Activated B cell treated with CpG ODN at 0.5 μM for 24 hours (primary cell): ENCODE measurements at regions not wholly inside any gene's neighbourhood (a gene's known extent, or its start where the extent isn't known, plus 50 kb on each side); places are given as distances from the start of the nearest gene placed in this dataset.

ENCODE experiments used
- ATAC-seq: fragments of 200-7000 bp; cut with Tn5 transposase; one replicate; pipeline ENCODE4 v1.10.0; 2021; ENCODE audit warnings: low read depth, mild to moderate bottlenecking, moderate library complexity
- CTCF ChIA-PET: fragments of 350-600 bp; sonication (Branson Sonifier 250); formaldehyde crosslinking; loops from one replicate; lab custom pipeline; 2021; ENCODE audit warnings: antibody characterized with exemption; lab: Charles Lee
- POLR2A ChIA-PET: fragments of 350-600 bp; sonication (Branson Sonifier 250); formaldehyde crosslinking; loops from one replicate; lab custom pipeline; 2021; ENCODE audit warnings: antibody characterized with exemption; lab: Charles Lee
- DNase-seq: peaks from one replicate; pipeline ENCODE4 v3.0.0; 2022
- H3K27ac Mint-ChIP-seq: one replicate; pipeline ENCODE4 v1.8.0; 2020; ENCODE audit warnings: mixed read lengths
- H3K27me3 Mint-ChIP-seq: one replicate; pipeline ENCODE4 v1.8.0; 2021; ENCODE audit warnings: mixed read lengths
- H3K36me3 Mint-ChIP-seq: one replicate; pipeline ENCODE4 v1.8.0; 2021; ENCODE audit warnings: low read depth, mixed read lengths
- H3K4me1 Mint-ChIP-seq: one replicate; pipeline ENCODE4 v1.8.0; 2021; ENCODE audit warnings: mixed read lengths
- H3K4me3 Mint-ChIP-seq: one replicate; pipeline ENCODE4 v1.8.0; 2020; ENCODE audit warnings: mild to moderate bottlenecking, mixed read lengths
- H3K9me3 Mint-ChIP-seq: one replicate; pipeline ENCODE4 v1.8.0; 2020; ENCODE audit warnings: mixed read lengths
- intact Hi-C: fragments of 100-400 bp; cut with micrococcal nuclease; formaldehyde crosslinking; loops from one replicate; pipeline ENCODE4 v1.15.1; 2024
- TF ChIP-seq, protein P1 (sequence below): fragments of 200-600 bp; IDR thresholded peaks from one replicate; pipeline ENCODE4 v1.8.0; 2022; ENCODE audit warnings: antibody characterized with exemption, mild to moderate bottlenecking

DNA sequence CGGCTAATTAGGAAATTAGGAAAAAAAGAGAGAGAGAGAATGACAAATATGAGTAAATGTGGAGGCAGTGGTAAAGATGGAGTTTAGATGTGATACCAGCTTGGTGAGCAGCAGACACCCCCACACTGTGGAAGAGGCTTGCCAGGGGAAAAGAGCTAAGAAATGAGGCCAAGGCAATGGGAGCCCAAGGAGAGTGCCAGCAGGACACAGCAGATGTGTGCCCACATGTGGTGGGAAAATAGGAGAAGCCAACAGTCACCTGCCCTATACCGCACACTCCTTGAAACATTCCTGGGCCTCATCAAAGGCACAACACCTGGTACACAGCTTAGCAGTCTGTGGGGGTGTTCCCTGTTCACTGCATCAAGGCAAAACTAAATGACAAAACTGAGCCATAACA is 104.9 kb downstream of the FAM76B start:
- CTCF ChIA-PET = interaction anchor here (1.6 kb wide), 1 partner anchor 21 kb away, joined by 4 read pairs; no protein-coding TSS in a partner anchor
- POLR2A ChIA-PET = no interaction called here
- H3K4me3 Mint-ChIP-seq = no peak overlapping the region
- ATAC-seq (no peak), DNase-seq (no peak)
- H3K27me3 Mint-ChIP-seq = no peaks in the 10 kb centered on the region
- no peaks in the 10 kb centered on the region for H3K36me3 Mint-ChIP-seq
- no peak overlapping the region for H3K27ac Mint-ChIP-seq
- intact Hi-C loops = loop anchor here (2.0 kb wide), 1 partner anchor 14 kb away; no protein-coding TSS in a partner anchor
- H3K4me1 Mint-ChIP-seq = no peaks in the 10 kb centered on the region
- H3K9me3 Mint-ChIP-seq = no peaks in the 10 kb centered on the region
- TF ChIP-seq, protein P1, sequence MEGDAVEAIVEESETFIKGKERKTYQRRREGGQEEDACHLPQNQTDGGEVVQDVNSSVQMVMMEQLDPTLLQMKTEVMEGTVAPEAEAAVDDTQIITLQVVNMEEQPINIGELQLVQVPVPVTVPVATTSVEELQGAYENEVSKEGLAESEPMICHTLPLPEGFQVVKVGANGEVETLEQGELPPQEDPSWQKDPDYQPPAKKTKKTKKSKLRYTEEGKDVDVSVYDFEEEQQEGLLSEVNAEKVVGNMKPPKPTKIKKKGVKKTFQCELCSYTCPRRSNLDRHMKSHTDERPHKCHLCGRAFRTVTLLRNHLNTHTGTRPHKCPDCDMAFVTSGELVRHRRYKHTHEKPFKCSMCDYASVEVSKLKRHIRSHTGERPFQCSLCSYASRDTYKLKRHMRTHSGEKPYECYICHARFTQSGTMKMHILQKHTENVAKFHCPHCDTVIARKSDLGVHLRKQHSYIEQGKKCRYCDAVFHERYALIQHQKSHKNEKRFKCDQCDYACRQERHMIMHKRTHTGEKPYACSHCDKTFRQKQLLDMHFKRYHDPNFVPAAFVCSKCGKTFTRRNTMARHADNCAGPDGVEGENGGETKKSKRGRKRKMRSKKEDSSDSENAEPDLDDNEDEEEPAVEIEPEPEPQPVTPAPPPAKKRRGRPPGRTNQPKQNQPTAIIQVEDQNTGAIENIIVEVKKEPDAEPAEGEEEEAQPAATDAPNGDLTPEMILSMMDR = no peak

DNA sequence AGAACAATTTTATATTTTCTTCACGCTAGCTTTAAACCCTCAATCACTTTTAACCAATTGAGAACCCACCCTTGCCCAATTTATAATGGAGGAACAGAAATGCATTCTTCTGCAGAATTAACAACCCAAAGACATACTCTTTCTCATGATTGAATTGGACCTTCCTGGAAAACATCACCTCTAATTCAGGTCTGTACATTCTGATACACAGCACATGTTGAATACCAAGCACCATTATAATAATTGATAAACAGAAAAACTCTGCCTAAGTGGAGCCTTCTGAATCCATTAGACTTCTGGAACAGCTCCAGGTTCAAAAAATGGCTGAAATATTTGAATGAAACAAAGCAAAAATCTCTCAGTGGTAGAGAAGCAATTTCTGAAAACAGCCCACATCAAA is 105.4 kb downstream of the FAM76B start:
- Mint-ChIP-seq H3K36me3 (no peaks in the 10 kb centered on the region), H3K9me3 (no peaks in the 10 kb centered on the region), H3K27ac (no peak overlapping the region), H3K27me3 (no peaks in the 10 kb centered on the region), H3K4me1 (no peaks in the 10 kb centered on the region), H3K4me3 (no peak overlapping the region)
- ATAC-seq (no peak), DNase-seq (no peak)
- POLR2A ChIA-PET = no interaction called here
- TF ChIP-seq, protein P1 = no peak
- CTCF ChIA-PET = interaction anchor here (1.6 kb wide), 1 partner anchor 21 kb away, joined by 4 read pairs; no protein-coding TSS in a partner anchor
- intact Hi-C loops = loop anchor here (2.0 kb wide), 1 partner anchor 15 kb away; no protein-coding TSS in a partner anchor

DNA sequence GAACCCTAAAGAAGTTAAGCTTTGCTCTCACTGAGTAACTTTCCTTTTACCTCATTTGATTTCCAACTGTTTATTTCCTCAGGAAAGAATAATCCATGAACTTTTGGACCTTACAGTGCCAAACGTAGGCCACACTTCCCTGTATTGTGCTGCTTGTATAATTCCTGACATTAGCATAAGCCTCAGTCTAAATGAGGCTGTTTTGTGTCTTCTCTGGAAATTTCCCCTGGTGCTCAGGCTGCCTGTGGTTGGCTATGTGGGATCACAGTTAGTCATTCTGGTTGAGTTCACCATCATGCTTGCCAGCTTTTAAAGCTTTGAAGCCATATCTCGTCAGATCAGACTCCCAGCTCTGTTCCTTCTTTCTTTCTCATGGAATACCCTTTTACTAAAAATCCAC is 107.0 kb downstream of the FAM76B start:
- CTCF ChIA-PET = no interaction called here
- no peaks in the 10 kb centered on the region for H3K27me3 Mint-ChIP-seq
- no peak overlapping the region for H3K27ac Mint-ChIP-seq
- no peaks in the 10 kb centered on the region for H3K36me3 Mint-ChIP-seq
- POLR2A ChIA-PET = no interaction called here
- intact Hi-C loops = no loop called here
- no peak for ATAC-seq
- no peak overlapping the region for H3K4me3 Mint-ChIP-seq
- TF ChIP-seq, protein P1 = no peak
- DNase-seq = no peak
- H3K4me1 Mint-ChIP-seq = no peaks in the 10 kb centered on the region
- no peaks in the 10 kb centered on the region for H3K9me3 Mint-ChIP-seq

DNA sequence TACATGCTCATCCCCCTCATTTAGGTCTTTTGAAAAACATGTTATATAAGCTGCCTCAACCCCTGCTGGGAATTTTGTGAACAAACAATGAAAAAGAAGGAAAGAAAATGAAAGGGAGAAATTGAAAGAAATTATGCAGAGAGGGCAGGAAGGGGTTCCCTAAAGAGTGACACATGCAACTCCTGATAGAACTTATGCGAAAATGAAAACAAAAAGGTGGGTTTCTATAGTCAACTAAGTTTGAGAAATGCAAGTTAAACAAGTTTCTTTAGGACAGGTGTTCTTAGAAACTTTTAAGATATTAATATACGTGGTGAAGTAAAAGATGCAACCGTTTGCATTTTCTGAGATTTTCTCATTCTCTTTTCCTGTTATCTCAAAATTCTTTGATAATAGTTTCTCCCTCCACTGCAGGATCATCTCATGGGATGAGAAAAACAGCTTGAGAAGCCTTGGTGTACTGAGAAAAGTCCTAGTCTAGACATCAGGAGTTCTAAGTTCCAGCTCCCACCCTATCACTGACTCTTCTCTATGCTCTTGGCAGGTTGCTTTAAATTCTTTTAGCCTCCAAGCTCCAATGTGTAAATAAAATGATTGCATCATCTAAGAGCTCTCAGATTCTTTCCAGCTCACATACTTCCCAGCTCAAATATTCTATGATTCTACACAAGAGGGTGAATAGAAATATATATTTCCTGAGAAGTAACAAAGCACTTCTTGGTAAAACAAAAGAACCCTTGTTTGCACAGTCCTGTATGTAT is 109.2 kb downstream of the FAM76B start:
- peaks cover 5% of the 10 kb centered on the region for H3K4me1 Mint-ChIP-seq
- intact Hi-C loops = no loop called here
- TF ChIP-seq, protein P1 = no peak
- H3K4me3 Mint-ChIP-seq = no peak overlapping the region
- H3K36me3 Mint-ChIP-seq = no peaks in the 10 kb centered on the region
- no peak for DNase-seq
- H3K9me3 Mint-ChIP-seq = no peaks in the 10 kb centered on the region
- no peaks in the 10 kb centered on the region for H3K27me3 Mint-ChIP-seq
- ChIA-PET CTCF (interaction anchor here (0.5 kb wide), 1 partner anchor 93 kb away, joined by 4 read pairs; no protein-coding TSS in a partner anchor), POLR2A (interaction anchor here (1.0 kb wide), 1 partner anchor 449 kb away, joined by 4 read pairs; the partner anchor contains the start of gene SESN3)
- peak overlapping the region; percentile 13 for H3K27ac Mint-ChIP-seq
- ATAC-seq = no peak

DNA sequence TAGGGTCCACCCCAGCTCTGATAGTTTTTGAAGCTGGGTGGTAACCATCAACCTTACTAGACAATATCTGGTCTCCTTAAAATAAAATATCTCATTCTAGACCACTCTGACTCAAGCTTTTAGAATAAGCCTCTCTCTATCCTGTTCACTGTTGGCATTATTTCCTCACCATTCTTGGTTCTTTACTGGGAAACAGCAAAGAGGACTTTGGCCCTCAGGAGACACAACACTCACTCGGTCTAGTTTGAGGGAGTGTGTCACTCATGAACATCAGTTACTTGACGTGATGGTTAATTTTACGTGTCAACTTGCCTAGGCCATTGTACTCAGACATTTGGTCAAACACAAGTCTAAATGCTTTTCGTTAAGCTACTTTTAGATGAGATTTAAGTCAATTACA is 110.6 kb downstream of the FAM76B start:
- ChIA-PET CTCF (no interaction called here), POLR2A (no interaction called here)
- Mint-ChIP-seq H3K27me3 (no peaks in the 10 kb centered on the region), H3K27ac (no peak overlapping the region), H3K36me3 (no peaks in the 10 kb centered on the region), H3K4me3 (no peak overlapping the region), H3K4me1 (peaks cover 5% of the 10 kb centered on the region), H3K9me3 (no peaks in the 10 kb centered on the region)
- TF ChIP-seq, protein P1 = no peak
- ATAC-seq (no peak), DNase-seq (no peak)
- intact Hi-C loops = no loop called here
